SK-N-SH (cell line): ENCODE measurements at regions not wholly inside any gene's neighbourhood (a gene's known extent, or its start where the extent isn't known, plus 50 kb on each side); places are given as distances from the start of the nearest gene placed in this dataset.
"Not testable (repeated sequence)": the region's sequence is repeated elsewhere in the genome, so short reads cannot be mapped to it uniquely, and the experiment has no call there.

Source experiments
- CTCF ChIA-PET: fragments of 300-600, 350-600 bp; formaldehyde crosslinking; extraction: SDS; loops from one replicate; lab custom pipeline; 2021; lab: Yijun Ruan, JAX
- POLR2A ChIA-PET: fragments of 350-600 bp; sonication (Branson Sonifier 250); formaldehyde crosslinking; extraction: SDS; loops from one replicate; lab custom pipeline; 2020; ENCODE audit warnings: antibody characterized with exemption, inconsistent platforms; lab: Yijun Ruan, JAX
- DNase-seq: peaks from one replicate; pipeline ENCODE4 v3.0.0; 2012
- H2AFZ ChIP-seq: fragments of 200-600 bp; sonication (generic); 2 replicates; pipeline ENCODE4 v1.8.1; 2016; ENCODE audit warnings: antibody characterized with exemption, mild to moderate bottlenecking, low read depth
- H3F3A ChIP-seq: fragments of 200-600 bp; sonication (generic); replicated peaks from 2 replicates; pipeline ENCODE3; 2016; ENCODE audit warnings: antibody characterized with exemption, mild to moderate bottlenecking; ENCODE audit not compliant: insufficient read depth
- H3K27ac ChIP-seq, 2 experiments: fragments of 200-500 bp in 1 of 2; fragments of 200-600 bp in 1 of 2; sonication (Bioruptor generic) in 1 of 2; sonication (generic), shearing (Covaris generic) in 1 of 2; 2 replicates each; pipeline versions ENCODE4 v1.5.1 to v1.6.1; 2014 to 2016; ENCODE audit warnings: low read depth in 2 of 2, inconsistent platforms in 1 of 2, low read length in 1 of 2, mild to moderate bottlenecking in 1 of 2, mixed read lengths in 1 of 2
- H3K27me3 ChIP-seq: fragments of 200-600 bp; sonication (generic), shearing (Covaris generic); 2 replicates; pipeline ENCODE4 v1.6.1; 2016; ENCODE audit warnings: mixed run types; ENCODE audit not compliant: insufficient read depth
- H3K36me3 ChIP-seq, 2 experiments: fragments of 200-500 bp in 1 of 2; fragments of 200-600 bp in 1 of 2; sonication (Bioruptor generic) in 1 of 2; sonication (generic) in 1 of 2; replicated peaks in 1 of 2; 2 replicates each; pipeline versions ENCODE3 to v1.5.1; 2014 to 2016; ENCODE audit warnings: low read length in 1 of 2, mild to moderate bottlenecking in 1 of 2; ENCODE audit not compliant: insufficient read depth in 2 of 2, control insufficient read depth in 1 of 2
- H3K4me1 ChIP-seq, 2 experiments: fragments of 200-500 bp in 1 of 2; fragments of 200-600 bp in 1 of 2; sonication (Bioruptor generic) in 1 of 2; sonication (generic), shearing (Covaris generic) in 1 of 2; 2 replicates each; pipeline versions ENCODE4 v1.5.1 to v1.6.1; 2014 to 2016; ENCODE audit warnings: low read depth in 1 of 2, low read length in 1 of 2, mixed run types in 1 of 2; ENCODE audit not compliant: insufficient read depth in 2 of 2, control insufficient read depth in 1 of 2
- H3K4me2 ChIP-seq: fragments of 200-600 bp; sonication (generic), shearing (Covaris generic); 2 replicates; pipeline ENCODE4 v1.6.1; 2017; ENCODE audit warnings: mixed run types
- H3K4me3 ChIP-seq, 2 experiments: fragments of 200-500 bp in 1 of 2; fragments of 200-600 bp in 1 of 2; sonication (Bioruptor generic) in 1 of 2; sonication (generic), shearing (Covaris generic) in 1 of 2; 2 replicates each; pipeline versions ENCODE4 v1.5.1 to v1.8.1; 2014 to 2016; ENCODE audit warnings: low read depth in 2 of 2, inconsistent platforms in 1 of 2, low read length in 1 of 2, mild to moderate bottlenecking in 1 of 2, mixed read lengths in 1 of 2, moderate library complexity in 1 of 2
- H3K79me2 ChIP-seq: fragments of 200-600 bp; sonication (generic); 2 replicates; pipeline ENCODE4 v1.8.1; 2017; ENCODE audit warnings: mild to moderate bottlenecking; ENCODE audit not compliant: insufficient read depth
- H3K9ac ChIP-seq: fragments of 200-600 bp; sonication (generic); 2 replicates; pipeline ENCODE4 v1.6.1; 2017; ENCODE audit warnings: mixed run types
- H3K9me2 ChIP-seq: fragments of 200-600 bp; sonication (generic); 2 replicates; pipeline ENCODE4 v1.6.1; 2017; ENCODE audit warnings: mixed run types
- H3K9me3 ChIP-seq: fragments of 200-600 bp; sonication (generic); 2 replicates; pipeline ENCODE4 v1.6.1; 2017; ENCODE audit warnings: mixed run types, mild to moderate bottlenecking, moderate library complexity
- H4K20me1 ChIP-seq: fragments of 200-600 bp; sonication (generic); 2 replicates; pipeline ENCODE4 v1.6.1; 2017; ENCODE audit warnings: mild to moderate bottlenecking, mixed run types; ENCODE audit not compliant: insufficient read depth
- CHD2 ChIP-seq: fragments of 150-350 bp; IDR thresholded peaks from 2 replicates; pipeline ENCODE4 v1.6.1; 2018; ENCODE audit warnings: low read length; ENCODE audit not compliant: partially characterized antibody
- CTCF ChIP-seq: fragments of 200-600 bp; sonication (generic); IDR thresholded peaks from 2 replicates; pipeline ENCODE4 v1.6.1; 2017; ENCODE audit warnings: antibody characterized with exemption, mild to moderate bottlenecking, moderate library complexity
- NRF1 ChIP-seq: IDR thresholded peaks from 2 replicates; pipeline ENCODE4 v1.6.1; 2012; ENCODE audit warnings: low read depth, mild to moderate bottlenecking, low read length
- RXRA ChIP-seq: IDR thresholded peaks from 2 replicates; pipeline ENCODE4 v1.4.0; 2012; ENCODE audit warnings: low read depth, mild to moderate bottlenecking, borderline replicate concordance
- SIN3A ChIP-seq: IDR thresholded peaks from 2 replicates; pipeline ENCODE4 v1.6.1; 2012; ENCODE audit warnings: low read depth, mild to moderate bottlenecking, low read length, moderate library complexity, borderline replicate concordance
- SMC3 ChIP-seq: IDR thresholded peaks from 2 replicates; pipeline ENCODE4 v1.6.1; 2012; ENCODE audit warnings: low read depth, low read length, improper control_type of control experiment
- TAF1 ChIP-seq: IDR thresholded peaks from 2 replicates; pipeline ENCODE4 v1.6.1; 2012; ENCODE audit warnings: low read depth, mild to moderate bottlenecking, low read length, moderate library complexity, borderline replicate concordance
- WGBS: methylation state at CpG from one replicate; pipeline ENCODE4 v1.1.6; 2017; ENCODE audit warnings: low lambda C conversion rate; 5-methylcytosine and 5-hydroxymethylcytosine counted together

GRCh38 chr13:61536433-61536832, 120.8 kb upstream of the PCDH20 start (continued):
- TF ChIP-seq TAF1 = no peak
- TF ChIP-seq, all 33 proteins: peak for 0

- no peaks in the 10 kb centered on the region for H3K36me3 ChIP-seq
- ChIA-PET CTCF (no interaction called here), POLR2A (no interaction called here)
- WGBS = 41% methylated on average over 10 of the region's 10 CpGs
- H3F3A ChIP-seq = no peaks in the 10 kb centered on the region
- no peaks in the 10 kb centered on the region for H3K4me1 ChIP-seq
- H4K20me1 ChIP-seq = no peaks in the 10 kb centered on the region
- H3K27ac ChIP-seq = no peak overlapping the region
- TF ChIP-seq RXRA (no peak), SMC3 (no peak), CTCF (no peak), SIN3A (no peak), CHD2 (no peak)
- DNase-seq = no peak
- H3K9me3 ChIP-seq = no peaks in the 10 kb centered on the region
- H3K27me3 ChIP-seq = no peaks in the 10 kb centered on the region
- no peak overlapping the region for H3K4me3 ChIP-seq
- H3K79me2 ChIP-seq = no peaks in the 10 kb centered on the region
- H3K4me2 ChIP-seq = no peak overlapping the region
- H3K9ac ChIP-seq = no peak overlapping the region
- H2AFZ ChIP-seq = no peak overlapping the region
- no peaks in the 10 kb centered on the region; the same call in 1 of the 2 replicates for H3K9me2 ChIP-seq
Measured at GRCh38 chr13:61531383-61532065, 115.9 kb upstream of the PCDH20 start.

GRCh38 chr13:61519214-61519613, 103.6 kb upstream of the PCDH20 start:
- H4K20me1 ChIP-seq, H3K9ac ChIP-seq, H3K79me2 ChIP-seq, H3K9me2 ChIP-seq, H3K9me3 ChIP-seq, DNase-seq, H3F3A ChIP-seq, H3K4me2 ChIP-seq, H3K27ac ChIP-seq, H3K4me1 ChIP-seq, H2AFZ ChIP-seq, POLR2A ChIA-PET, H3K27me3 ChIP-seq, H3K4me3 ChIP-seq, H3K36me3 ChIP-seq: not testable (repeated sequence)
- CTCF ChIA-PET = interaction anchor here (1.0 kb wide), 1 partner anchor 18 kb away, joined by 3 read pairs; no protein-coding TSS in a partner anchor
- 30% methylated on average over 5 of the region's 5 CpGs for WGBS

- Histone ChIP-seq H3K9me2 (no peaks in the 10 kb centered on the region), H2AFZ (no peak overlapping the region), H3F3A (no peaks in the 10 kb centered on the region), H3K36me3 (no peaks in the 10 kb centered on the region), H3K4me2 (no peak overlapping the region), H3K27me3 (no peaks in the 10 kb centered on the region), H3K4me3 (no peak overlapping the region), H3K4me1 (no peaks in the 10 kb centered on the region), H3K27ac (no peak overlapping the region), H4K20me1 (no peaks in the 10 kb centered on the region), H3K9ac (no peak overlapping the region), H3K9me3 (no peaks in the 10 kb centered on the region), H3K79me2 (no peaks in the 10 kb centered on the region)
- no peak for TF ChIP-seq NRF1
- 63% methylated on average over 2 of the region's 2 CpGs for WGBS
- DNase-seq = no peak
- CTCF ChIA-PET = no interaction called here
- POLR2A ChIA-PET = no interaction called here
Measured at GRCh38 chr13:61508936-61509335, 93.3 kb upstream of the PCDH20 start.
